GM23338 (cell line): ENCODE measurements at regions not wholly inside any gene's neighbourhood (a gene's known extent, or its start where the extent isn't known, plus 50 kb on each side); places are given as distances from the start of the nearest gene placed in this dataset.

ENCODE experiments used
- ATAC-seq: fragments of 200-7000 bp; cut with Tn5 transposase; 3 replicates; pipeline ENCODE4 v1.9.1; 2020
- DNase-seq: peaks from one replicate; pipeline ENCODE4 v3.0.0-alpha.2; 2015; ENCODE audit warnings: low spot score
- H2AFZ ChIP-seq: fragments of 200-600 bp; sonication (generic); 2 replicates; pipeline ENCODE4 v1.8.0; 2016; ENCODE audit warnings: antibody characterized with exemption, mild to moderate bottlenecking, moderate library complexity
- H3F3A ChIP-seq: fragments of 200-600 bp; sonication (generic); replicated peaks from 2 replicates; pipeline ENCODE4 v1.8.0; 2017; ENCODE audit warnings: antibody characterized with exemption, mixed run types, low read depth
- H3K27ac ChIP-seq: fragments of 200-600 bp; sonication (generic); 2 replicates; pipeline ENCODE4 v1.6.1; 2016; ENCODE audit warnings: low read depth
- H3K27me3 ChIP-seq: fragments of 200-600 bp; sonication (generic); 2 replicates; pipeline ENCODE4 v1.8.0; 2016; ENCODE audit warnings: mild to moderate bottlenecking, mixed run types, moderate library complexity; ENCODE audit not compliant: insufficient read depth
- H3K36me3 ChIP-seq: fragments of 200-600 bp; sonication (generic); 2 replicates; pipeline ENCODE4 v1.8.0; 2016; ENCODE audit warnings: mild to moderate bottlenecking; ENCODE audit not compliant: insufficient read depth
- H3K4me1 ChIP-seq: fragments of 200-600 bp; sonication (generic); 2 replicates; pipeline ENCODE4 v1.8.0; 2016; ENCODE audit warnings: mild to moderate bottlenecking, moderate library complexity; ENCODE audit not compliant: insufficient read depth
- H3K4me2 ChIP-seq: fragments of 200-600 bp; sonication (generic); 2 replicates; pipeline ENCODE4 v1.7.1; 2017; ENCODE audit warnings: mixed run types
- H3K4me3 ChIP-seq: fragments of 200-600 bp; sonication (generic); 2 replicates; pipeline ENCODE4 v1.6.1; 2016; ENCODE audit warnings: mixed run types
- H3K79me2 ChIP-seq: fragments of 200-600 bp; sonication (generic); replicated peaks from 2 replicates; pipeline ENCODE4 v1.8.0; 2017; ENCODE audit warnings: mild to moderate bottlenecking; ENCODE audit not compliant: insufficient read depth
- H3K9me2 ChIP-seq: fragments of 200-600 bp; sonication (generic); 2 replicates; pipeline ENCODE4 v1.8.0; 2017; ENCODE audit not compliant: insufficient read depth
- H4K20me1 ChIP-seq: fragments of 200-600 bp; sonication (generic); replicated peaks from 2 replicates; pipeline ENCODE4 v1.8.0; 2017; ENCODE audit warnings: mild to moderate bottlenecking; ENCODE audit not compliant: insufficient read depth
- H3K27ac Mint-ChIP-seq: 2 replicates; pipeline ENCODE4 v1.8.0; 2020; ENCODE audit warnings: inconsistent platforms, mild to moderate bottlenecking, moderate library complexity, mixed read lengths
- H3K27me3 Mint-ChIP-seq: 3 replicates; pipeline ENCODE4 v1.8.0; 2022; ENCODE audit warnings: low read depth, mild to moderate bottlenecking, moderate library complexity, mixed read lengths, inconsistent platforms; ENCODE audit not compliant: insufficient read depth, poor library complexity
- H3K36me3 Mint-ChIP-seq: 3 replicates; pipeline ENCODE4 v1.8.0; 2021; ENCODE audit warnings: low read depth, mild to moderate bottlenecking, inconsistent platforms, moderate library complexity, mixed read lengths
- H3K4me1 Mint-ChIP-seq: 3 replicates; pipeline ENCODE4 v1.8.0; 2020; ENCODE audit warnings: mild to moderate bottlenecking, inconsistent platforms, mixed read lengths
- H3K4me3 Mint-ChIP-seq: 3 replicates; pipeline ENCODE4 v1.8.0; 2021; ENCODE audit warnings: moderate library complexity, mild to moderate bottlenecking, inconsistent platforms, mixed read lengths
- H3K9me3 Mint-ChIP-seq: 3 replicates; pipeline ENCODE4 v1.8.0; 2020; ENCODE audit warnings: moderate library complexity, mild to moderate bottlenecking, inconsistent platforms, mixed read lengths
- EZH2phosphoT487 ChIP-seq: fragments of 200-600 bp; sonication (generic); IDR thresholded peaks from one replicate; pipeline ENCODE4 v1.8.1; 2018; ENCODE audit warnings: antibody characterized with exemption; ENCODE audit not compliant: unreplicated experiment
- JUNB ChIP-seq: IDR thresholded peaks from one replicate; pipeline ENCODE4 v1.6.1; 2016; ENCODE audit warnings: antibody characterized with exemption; ENCODE audit not compliant: unreplicated experiment
- ZNF114 ChIP-seq: fragments of 250-450 bp; sonication (Bioruptor Pico); IDR thresholded peaks from 2 replicates; pipeline ENCODE4 v1.5.0; 2020; ENCODE audit warnings: mild to moderate bottlenecking, moderate library complexity
- TF ChIP-seq, protein P1 (sequence below): fragments of 250-450 bp; sonication (Bioruptor Pico); IDR thresholded peaks from 2 replicates; pipeline ENCODE4 v1.5.0; 2020; ENCODE audit warnings: mild to moderate bottlenecking, moderate library complexity

DNA sequence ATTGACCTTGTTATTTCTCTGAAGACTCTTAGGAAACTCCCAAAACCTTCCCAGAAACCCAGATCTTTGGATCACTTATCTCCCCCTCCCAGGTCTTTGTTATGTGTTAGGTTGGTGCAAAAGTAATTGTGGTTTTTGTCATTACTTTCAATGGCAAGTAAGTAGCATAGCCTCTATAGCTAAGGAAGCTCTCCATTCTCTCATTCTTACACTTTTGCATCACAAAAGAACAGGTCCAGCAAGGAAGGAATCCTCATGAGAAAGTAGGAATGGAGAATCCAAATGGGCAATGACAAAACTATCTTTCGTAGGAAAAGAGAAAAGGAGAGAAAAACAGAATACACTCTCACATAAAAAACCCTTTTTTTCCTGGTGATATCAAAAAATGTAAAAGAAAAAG is 81.3 kb upstream of the ELAVL2 start:
- Histone ChIP-seq H3K36me3 (no peaks in the 10 kb centered on the region), H3K4me1 (peaks cover 13% of the 10 kb centered on the region), H3K27me3 (no peaks in the 10 kb centered on the region), H3K4me2 (peak overlapping the region; percentile 29; the same call in 1 of the 2 replicates), H4K20me1 (no peaks in the 10 kb centered on the region), H3K79me2 (no peaks in the 10 kb centered on the region), H3K27ac (peak overlapping the region; percentile 1; the same call in 1 of the 2 replicates), H3K4me3 (no peak overlapping the region), H2AFZ (no peak overlapping the region), H3K9me2 (peaks cover 9% of the 10 kb centered on the region), H3F3A (no peaks in the 10 kb centered on the region)
- Mint-ChIP-seq H3K27ac (no peak overlapping the region), H3K4me3 (no peak overlapping the region), H3K4me1 (peaks cover 10% of the 10 kb centered on the region), H3K36me3 (peaks cover 4% of the 10 kb centered on the region; the same call in 2 of the 3 replicates), H3K27me3 (no peaks in the 10 kb centered on the region), H3K9me3 (peaks cover 4% of the 10 kb centered on the region; the same call in 1 of the 3 replicates)
- TF ChIP-seq ZNF114 (CRISPR knock-in tag) (peak; percentile 72; the same call in 1 of the 2 replicates), EZH2phosphoT487 (no peak)
- TF ChIP-seq, protein P1, sequence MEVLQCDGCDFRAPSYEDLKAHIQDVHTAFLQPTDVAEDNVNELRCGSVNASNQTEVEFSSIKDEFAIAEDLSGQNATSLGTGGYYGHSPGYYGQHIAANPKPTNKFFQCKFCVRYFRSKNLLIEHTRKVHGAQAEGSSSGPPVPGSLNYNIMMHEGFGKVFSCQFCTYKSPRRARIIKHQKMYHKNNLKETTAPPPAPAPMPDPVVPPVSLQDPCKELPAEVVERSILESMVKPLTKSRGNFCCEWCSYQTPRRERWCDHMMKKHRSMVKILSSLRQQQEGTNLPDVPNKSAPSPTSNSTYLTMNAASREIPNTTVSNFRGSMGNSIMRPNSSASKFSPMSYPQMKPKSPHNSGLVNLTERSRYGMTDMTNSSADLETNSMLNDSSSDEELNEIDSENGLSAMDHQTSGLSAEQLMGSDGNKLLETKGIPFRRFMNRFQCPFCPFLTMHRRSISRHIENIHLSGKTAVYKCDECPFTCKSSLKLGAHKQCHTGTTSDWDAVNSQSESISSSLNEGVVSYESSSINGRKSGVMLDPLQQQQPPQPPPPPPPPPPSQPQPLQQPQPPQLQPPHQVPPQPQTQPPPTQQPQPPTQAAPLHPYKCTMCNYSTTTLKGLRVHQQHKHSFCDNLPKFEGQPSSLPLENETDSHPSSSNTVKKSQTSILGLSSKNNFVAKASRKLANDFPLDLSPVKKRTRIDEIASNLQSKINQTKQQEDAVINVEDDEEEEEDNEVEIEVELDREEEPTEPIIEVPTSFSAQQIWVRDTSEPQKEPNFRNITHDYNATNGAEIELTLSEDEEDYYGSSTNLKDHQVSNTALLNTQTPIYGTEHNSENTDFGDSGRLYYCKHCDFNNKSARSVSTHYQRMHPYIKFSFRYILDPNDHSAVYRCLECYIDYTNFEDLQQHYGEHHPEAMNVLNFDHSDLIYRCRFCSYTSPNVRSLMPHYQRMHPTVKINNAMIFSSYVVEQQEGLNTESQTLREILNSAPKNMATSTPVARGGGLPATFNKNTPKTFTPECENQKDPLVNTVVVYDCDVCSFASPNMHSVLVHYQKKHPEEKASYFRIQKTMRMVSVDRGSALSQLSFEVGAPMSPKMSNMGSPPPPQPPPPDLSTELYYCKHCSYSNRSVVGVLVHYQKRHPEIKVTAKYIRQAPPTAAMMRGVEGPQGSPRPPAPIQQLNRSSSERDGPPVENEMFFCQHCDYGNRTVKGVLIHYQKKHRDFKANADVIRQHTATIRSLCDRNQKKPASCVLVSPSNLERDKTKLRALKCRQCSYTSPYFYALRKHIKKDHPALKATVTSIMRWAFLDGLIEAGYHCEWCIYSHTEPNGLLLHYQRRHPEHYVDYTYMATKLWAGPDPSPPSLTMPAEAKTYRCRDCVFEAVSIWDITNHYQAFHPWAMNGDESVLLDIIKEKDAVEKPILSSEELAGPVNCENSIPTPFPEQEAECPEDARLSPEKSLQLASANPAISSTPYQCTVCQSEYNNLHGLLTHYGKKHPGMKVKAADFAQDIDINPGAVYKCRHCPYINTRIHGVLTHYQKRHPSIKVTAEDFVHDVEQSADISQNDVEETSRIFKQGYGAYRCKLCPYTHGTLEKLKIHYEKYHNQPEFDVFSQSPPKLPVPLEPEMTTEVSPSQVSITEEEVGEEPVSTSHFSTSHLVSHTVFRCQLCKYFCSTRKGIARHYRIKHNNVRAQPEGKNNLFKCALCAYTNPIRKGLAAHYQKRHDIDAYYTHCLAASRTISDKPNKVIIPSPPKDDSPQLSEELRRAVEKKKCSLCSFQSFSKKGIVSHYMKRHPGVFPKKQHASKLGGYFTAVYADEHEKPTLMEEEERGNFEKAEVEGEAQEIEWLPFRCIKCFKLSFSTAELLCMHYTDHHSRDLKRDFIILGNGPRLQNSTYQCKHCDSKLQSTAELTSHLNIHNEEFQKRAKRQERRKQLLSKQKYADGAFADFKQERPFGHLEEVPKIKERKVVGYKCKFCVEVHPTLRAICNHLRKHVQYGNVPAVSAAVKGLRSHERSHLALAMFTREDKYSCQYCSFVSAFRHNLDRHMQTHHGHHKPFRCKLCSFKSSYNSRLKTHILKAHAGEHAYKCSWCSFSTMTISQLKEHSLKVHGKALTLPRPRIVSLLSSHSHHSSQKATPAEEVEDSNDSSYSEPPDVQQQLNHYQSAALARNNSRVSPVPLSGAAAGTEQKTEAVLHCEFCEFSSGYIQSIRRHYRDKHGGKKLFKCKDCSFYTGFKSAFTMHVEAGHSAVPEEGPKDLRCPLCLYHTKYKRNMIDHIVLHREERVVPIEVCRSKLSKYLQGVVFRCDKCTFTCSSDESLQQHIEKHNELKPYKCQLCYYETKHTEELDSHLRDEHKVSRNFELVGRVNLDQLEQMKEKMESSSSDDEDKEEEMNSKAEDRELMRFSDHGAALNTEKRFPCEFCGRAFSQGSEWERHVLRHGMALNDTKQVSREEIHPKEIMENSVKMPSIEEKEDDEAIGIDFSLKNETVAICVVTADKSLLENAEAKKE = peak; percentile 94
- DNase-seq = peak; percentile 37
- peak; percentile 36; the same call in 1 of the 3 replicates for ATAC-seq

DNA sequence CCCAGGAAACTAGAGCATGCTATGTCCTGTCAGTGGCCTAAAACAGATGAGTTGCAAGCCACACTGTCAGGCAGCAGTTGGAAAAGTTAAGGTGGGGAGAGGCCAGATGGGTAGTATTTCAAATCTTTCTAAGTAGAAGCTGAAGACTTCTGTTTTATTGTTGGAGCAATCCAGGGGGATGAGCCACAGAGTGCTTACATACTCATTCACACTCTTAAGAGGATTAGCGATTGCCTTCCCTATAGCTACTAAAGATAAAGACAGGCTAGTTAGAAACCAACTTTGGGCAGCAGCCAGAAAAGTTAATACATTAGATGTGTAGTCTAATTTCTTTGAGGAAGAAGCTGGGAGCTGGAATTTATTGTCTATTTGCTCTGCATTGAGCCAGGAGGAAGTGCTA is 61.7 kb upstream of the ELAVL2 start:
- H3K27me3 ChIP-seq = no peaks in the 10 kb centered on the region
- H3K4me1 Mint-ChIP-seq = no peaks in the 10 kb centered on the region; the same call in 2 of the 3 replicates
- H3K9me3 Mint-ChIP-seq = peaks cover 20% of the 10 kb centered on the region
- no peaks in the 10 kb centered on the region for H3K27me3 Mint-ChIP-seq
- no peak overlapping the region for H3K27ac ChIP-seq
- H3K27ac Mint-ChIP-seq = no peak overlapping the region
- DNase-seq = no peak
- no peak overlapping the region for H3K4me3 ChIP-seq
- no peaks in the 10 kb centered on the region for H3F3A ChIP-seq
- no peak overlapping the region for H3K4me2 ChIP-seq
- peaks cover 5% of the 10 kb centered on the region; the same call in 1 of the 2 replicates for H3K36me3 ChIP-seq
- ATAC-seq = no peak
- peak overlapping the region; percentile 39; the same call in 1 of the 2 replicates for H2AFZ ChIP-seq
- no peak overlapping the region for H3K4me3 Mint-ChIP-seq
- H4K20me1 ChIP-seq = no peaks in the 10 kb centered on the region
- no peaks in the 10 kb centered on the region for H3K79me2 ChIP-seq
- peaks cover 24% of the 10 kb centered on the region for H3K36me3 Mint-ChIP-seq
- H3K4me1 ChIP-seq = no peaks in the 10 kb centered on the region
- peaks cover 9% of the 10 kb centered on the region; the same call in 1 of the 2 replicates for H3K9me2 ChIP-seq
- TF ChIP-seq JUNB = no peak
- no peak for TF ChIP-seq ZNF114 (CRISPR knock-in tag)
- TF ChIP-seq, protein P1 = no peak
- no peak for TF ChIP-seq EZH2phosphoT487
